HG03378 (cell line): ENCODE measurements at regions not wholly inside any gene's neighbourhood (a gene's known extent, or its start where the extent isn't known, plus 50 kb on each side); places are given as distances from the start of the nearest gene placed in this dataset.
"Not testable (repeated sequence)": the region's sequence is repeated elsewhere in the genome, so short reads cannot be mapped to it uniquely, and the experiment has no call there.

Experiments used
- ATAC-seq: cut with Tn5 transposase; IDR thresholded peaks from one replicate; pipeline ENCODE4 v1.9.1; 2021; ENCODE audit warnings: mild to moderate bottlenecking, moderate library complexity; ENCODE audit not compliant: unreplicated experiment

GRCh38 chr1:199858171-199858570 lies 169.3 kb upstream of the NR5A2 start:
- no peak for ATAC-seq

GRCh38 chr1:199858856-199859255 lies 168.7 kb upstream of the NR5A2 start:
- no peak for ATAC-seq

GRCh38 chr1:199859491-199859933 lies 168.0 kb upstream of the NR5A2 start:
- ATAC-seq: no peak

GRCh38 chr1:199861020-199861795 lies 166.3 kb upstream of the NR5A2 start:
- no peak for ATAC-seq

GRCh38 chr1:199862047-199862446 lies 165.5 kb upstream of the NR5A2 start:
- ATAC-seq: no peak

GRCh38 chr1:199866210-199866617 lies 161.3 kb upstream of the NR5A2 start:
- ATAC-seq: no peak

GRCh38 chr1:199867601-199868000 lies 159.9 kb upstream of the NR5A2 start:
- no peak for ATAC-seq

- ATAC-seq: no peak
Observed at GRCh38 chr1:199868777-199869176, 158.7 kb upstream of the NR5A2 start.

GRCh38 chr1:199875337-199875736 lies 152.2 kb upstream of the NR5A2 start:
- no peak for ATAC-seq

GRCh38 chr1:199875856-199876255 lies 151.7 kb upstream of the NR5A2 start:
- no peak for ATAC-seq

GRCh38 chr1:199877526-199878384 lies 149.8 kb upstream of the NR5A2 start:
- no peak for ATAC-seq

GRCh38 chr1:199878823-199879222 lies 148.7 kb upstream of the NR5A2 start:
- no peak for ATAC-seq

- no peak for ATAC-seq
Observed at GRCh38 chr1:199898654-199899053, 128.9 kb upstream of the NR5A2 start.

GRCh38 chr1:199901341-199901740 lies 126.2 kb upstream of the NR5A2 start:
- ATAC-seq: no peak

- ATAC-seq: no peak
Observed at GRCh38 chr1:199907361-199907760, 120.1 kb upstream of the NR5A2 start.

- no peak for ATAC-seq
Observed at GRCh38 chr1:199909137-199909536, 118.4 kb upstream of the NR5A2 start.

- ATAC-seq: no peak
Observed at GRCh38 chr1:199913318-199913717, 114.2 kb upstream of the NR5A2 start.

GRCh38 chr1:199914546-199914945 lies 113.0 kb upstream of the NR5A2 start:
- ATAC-seq: no peak

- no peak for ATAC-seq
Observed at GRCh38 chr1:199918196-199918769, 109.2 kb upstream of the NR5A2 start.

- ATAC-seq: no peak
Observed at GRCh38 chr1:199920635-199921034, 106.9 kb upstream of the NR5A2 start.

- ATAC-seq: no peak
Observed at GRCh38 chr1:199929556-199929955, 98.0 kb upstream of the NR5A2 start.

GRCh38 chr1:199930067-199930466 lies 97.4 kb upstream of the NR5A2 start:
- not testable (repeated sequence) for ATAC-seq
